A673 (cell line): ENCODE measurements at regions not wholly inside any gene's neighbourhood (a gene's known extent, or its start where the extent isn't known, plus 50 kb on each side); places are given as distances from the start of the nearest gene placed in this dataset.

Experiments used
- CTCF ChIP-seq: fragments of 300-800, 200-600 bp; sonication (generic); conservative IDR thresholded peaks from 2 replicates; pipeline ENCODE4 v1.5.1; 2017; ENCODE audit warnings: low read depth, mild to moderate bottlenecking, antibody characterized with exemption, low read length, moderate library complexity, mixed read lengths
- EZH2 ChIP-seq: fragments of 200-600 bp; sonication (generic); IDR thresholded peaks from 2 replicates; pipeline ENCODE4 v1.6.1; 2017; ENCODE audit warnings: borderline replicate concordance, low read depth, mild to moderate bottlenecking, mixed read lengths, antibody characterized with exemption, low read length; ENCODE audit not compliant: poor library complexity, severe bottlenecking

DNA sequence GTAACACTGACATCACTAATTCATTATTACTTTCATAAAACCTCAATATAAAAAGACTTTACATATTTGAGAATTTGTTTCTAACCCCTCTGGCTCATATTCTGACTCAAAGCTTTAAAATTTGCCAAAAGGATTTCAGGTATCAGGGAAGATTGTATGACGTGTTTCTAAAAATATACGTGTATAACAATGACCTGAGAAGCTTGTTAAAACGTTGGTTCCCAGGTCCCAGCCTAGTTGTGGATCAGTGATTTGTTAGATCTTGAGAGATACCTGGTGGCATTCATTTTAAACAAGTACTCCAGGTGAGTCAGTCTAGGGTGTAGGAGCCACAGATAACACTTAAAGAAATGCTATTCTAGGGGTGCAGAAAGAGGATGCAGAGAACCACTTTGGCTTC lies 1096.8 kb upstream of the NXPH2 start:
- TF ChIP-seq CTCF: no peak
- TF ChIP-seq EZH2: no peak
